ENCODE measurements at regions not wholly inside any gene's neighbourhood (a gene's known extent, or its start where the extent isn't known, plus 50 kb on each side); places are given as distances from the start of the nearest gene placed in this dataset.

GRCh38 chr9:31320494-31320893 is 1063.9 kb upstream of the ACO1 start:
- no peak for TF ChIP-seq CTCF (tag by site-specific recombination; IDR thresholded peaks at IDR 0.05)
- no peak for TF ChIP-seq ZNF707 (tag by site-specific recombination; IDR thresholded peaks at IDR 0.05)
- no peak for TF ChIP-seq YY1 (tag by site-specific recombination; IDR thresholded peaks at IDR 0.05)
- no peak for TF ChIP-seq ZNF426 (tag by site-specific recombination; IDR thresholded peaks at IDR 0.05)
- no peak for TF ChIP-seq ZBTB44 (tag by site-specific recombination; IDR thresholded peaks at IDR 0.05)
- no peak for TF ChIP-seq ZNF274 (IDR thresholded peaks at IDR 0.05; ENCODE audit: low read length)
- no peak for TF ChIP-seq ZNF274 (tag by site-specific recombination; IDR thresholded peaks at IDR 0.05; ENCODE audit: borderline replicate concordance)
- TF ChIP-seq REST (tag by site-specific recombination; IDR thresholded peaks at IDR 0.05), result no peak
- no peak for TF ChIP-seq ZNF433 (tag by site-specific recombination; IDR thresholded peaks at IDR 0.05; ENCODE audit: low read depth)
- no peak for TF ChIP-seq ATF2 (tag by site-specific recombination; IDR thresholded peaks at IDR 0.05; ENCODE audit: low read depth)
- no peak for TF ChIP-seq ZNF510 (tag by site-specific recombination; IDR thresholded peaks at IDR 0.05; ENCODE audit: insufficient replicate concordance)
- TF ChIP-seq ZBTB6 (tag by site-specific recombination; IDR thresholded peaks at IDR 0.05), result no peak
- no peak for TF ChIP-seq ZNF701 (tag by site-specific recombination; IDR thresholded peaks at IDR 0.05)

Data from HEK293 (cell line).